ENCODE measurements at regions not wholly inside any gene's neighbourhood (a gene's known extent, or its start where the extent isn't known, plus 50 kb on each side); places are given as distances from the start of the nearest gene placed in this dataset.

- H3K27me3 ChIP-seq (replicated peaks): no peaks in the 10 kb centered on the region
- no peak for DNase-seq (ENCODE audit: low read depth in 1 of 2, low spot score in 2 of 2)
- H3K4me3 ChIP-seq: no peak overlapping the region
- no peak overlapping the region for H3K27ac ChIP-seq
- peaks cover 3% of the 10 kb centered on the region; the same call in 1 of the 2 replicates for H3K9me3 ChIP-seq (replicated peaks)
- H3K36me3 ChIP-seq: no peaks in the 10 kb centered on the region
- no peaks in the 10 kb centered on the region for H3K4me1 ChIP-seq (replicated peaks)
These were observed 739.1 kb downstream of the DNAJB9 start for GRCh38 chr7:109308816-109309215.

- no peak for DNase-seq (ENCODE audit: low read depth in 1 of 2, low spot score in 2 of 2)
- Histone ChIP-seq H3K27ac (no peak overlapping the region), H3K36me3 (no peaks in the 10 kb centered on the region), H3K4me1 (replicated peaks) (no peaks in the 10 kb centered on the region), H3K27me3 (replicated peaks) (no peaks in the 10 kb centered on the region), H3K9me3 (replicated peaks) (peaks cover 3% of the 10 kb centered on the region; the same call in 1 of the 2 replicates), H3K4me3 (no peak overlapping the region)
These were observed 740.1 kb downstream of the DNAJB9 start for GRCh38 chr7:109309790-109310189.

GRCh38 chr7:109318136-109318535 is 748.5 kb downstream of the DNAJB9 start:
- Histone ChIP-seq H3K4me3 (no peak overlapping the region), H3K4me1 (replicated peaks) (no peaks in the 10 kb centered on the region), H3K27ac (no peak overlapping the region), H3K9me3 (replicated peaks) (0 out of 2 replicates have a peak, but pooled peaks cover under 1% of the 10 kb centered on the region), H3K36me3 (no peaks in the 10 kb centered on the region), H3K27me3 (replicated peaks) (no peaks in the 10 kb centered on the region)
- DNase-seq (ENCODE audit: low read depth in 1 of 2, low spot score in 2 of 2): no peak

GRCh38 chr7:109322833-109323232 is 753.2 kb downstream of the DNAJB9 start:
- no peaks in the 10 kb centered on the region for H3K27me3 ChIP-seq (replicated peaks)
- no peak overlapping the region for H3K4me3 ChIP-seq
- no peak overlapping the region for H3K27ac ChIP-seq
- H3K36me3 ChIP-seq: no peaks in the 10 kb centered on the region
- 0 out of 2 replicates have a peak, but pooled peaks cover 3% of the 10 kb centered on the region for H3K9me3 ChIP-seq (replicated peaks)
- DNase-seq (ENCODE audit: low read depth in 1 of 2, low spot score in 2 of 2): no peak
- H3K4me1 ChIP-seq (replicated peaks): no peaks in the 10 kb centered on the region

GRCh38 chr7:109331423-109331822 is 761.7 kb downstream of the DNAJB9 start:
- H3K27me3 ChIP-seq (replicated peaks): no peaks in the 10 kb centered on the region
- no peaks in the 10 kb centered on the region for H3K36me3 ChIP-seq
- H3K9me3 ChIP-seq (replicated peaks): no peaks in the 10 kb centered on the region
- no peak for DNase-seq (ENCODE audit: low read depth in 1 of 2, low spot score in 2 of 2)
- H3K27ac ChIP-seq: no peak overlapping the region
- H3K4me3 ChIP-seq: no peak overlapping the region
- no peaks in the 10 kb centered on the region for H3K4me1 ChIP-seq (replicated peaks)

- H3K4me1 ChIP-seq (replicated peaks): no peaks in the 10 kb centered on the region
- no peaks in the 10 kb centered on the region for H3K27me3 ChIP-seq (replicated peaks)
- no peaks in the 10 kb centered on the region for H3K36me3 ChIP-seq
- no peak for DNase-seq (ENCODE audit: low read depth in 1 of 2, low spot score in 2 of 2)
- H3K4me3 ChIP-seq: no peak overlapping the region
- H3K27ac ChIP-seq: no peak overlapping the region
- H3K9me3 ChIP-seq (replicated peaks): no peaks in the 10 kb centered on the region
These were observed 766.3 kb downstream of the DNAJB9 start for GRCh38 chr7:109335951-109336350.

- Histone ChIP-seq H3K4me1 (replicated peaks) (no peaks in the 10 kb centered on the region), H3K27ac (no peak overlapping the region)
These were observed 766.9 kb downstream of the DNAJB9 start for GRCh38 chr7:109336531-109336930.

GRCh38 chr7:109343678-109344077 is 774.0 kb downstream of the DNAJB9 start:
- Histone ChIP-seq H3K27me3 (replicated peaks) (no peaks in the 10 kb centered on the region), H3K4me3 (no peak overlapping the region), H3K4me1 (replicated peaks) (no peaks in the 10 kb centered on the region), H3K27ac (no peak overlapping the region), H3K36me3 (no peaks in the 10 kb centered on the region), H3K9me3 (replicated peaks) (0 out of 2 replicates have a peak, but pooled peaks cover 2% of the 10 kb centered on the region)
- no peak for DNase-seq (ENCODE audit: low read depth in 1 of 2, low spot score in 2 of 2)

More at GRCh38 chr7:109336531-109336930, 766.9 kb downstream of the DNAJB9 start:
- no peaks in the 10 kb centered on the region for H3K9me3 ChIP-seq (replicated peaks)
- H3K4me3 ChIP-seq: no peak overlapping the region
- no peak for DNase-seq (ENCODE audit: low read depth in 1 of 2, low spot score in 2 of 2)
- H3K36me3 ChIP-seq: no peaks in the 10 kb centered on the region
- H3K27me3 ChIP-seq (replicated peaks): no peaks in the 10 kb centered on the region

- no peak overlapping the region for H3K4me3 ChIP-seq
- H3K36me3 ChIP-seq: no peaks in the 10 kb centered on the region
- H3K27ac ChIP-seq: no peak overlapping the region
- no peaks in the 10 kb centered on the region for H3K4me1 ChIP-seq (replicated peaks)
- DNase-seq (ENCODE audit: low read depth in 1 of 2, low spot score in 2 of 2): no peak
- H3K27me3 ChIP-seq (replicated peaks): no peaks in the 10 kb centered on the region
- 0 out of 2 replicates have a peak, but pooled peaks cover 2% of the 10 kb centered on the region for H3K9me3 ChIP-seq (replicated peaks)
These were observed 781.8 kb downstream of the DNAJB9 start for GRCh38 chr7:109351493-109351892.

GRCh38 chr7:109354000-109354399 is 784.3 kb downstream of the DNAJB9 start:
- H3K27me3 ChIP-seq (replicated peaks): no peaks in the 10 kb centered on the region
- no peak overlapping the region for H3K27ac ChIP-seq
- no peaks in the 10 kb centered on the region for H3K36me3 ChIP-seq
- DNase-seq (ENCODE audit: low read depth in 1 of 2, low spot score in 2 of 2): no peak
- H3K4me3 ChIP-seq: no peak overlapping the region
- H3K4me1 ChIP-seq (replicated peaks): no peaks in the 10 kb centered on the region
- H3K9me3 ChIP-seq (replicated peaks): no peaks in the 10 kb centered on the region

- Histone ChIP-seq H3K27ac (no peak overlapping the region), H3K27me3 (replicated peaks) (no peaks in the 10 kb centered on the region), H3K36me3 (no peaks in the 10 kb centered on the region), H3K9me3 (replicated peaks) (no peaks in the 10 kb centered on the region), H3K4me1 (replicated peaks) (no peaks in the 10 kb centered on the region), H3K4me3 (no peak overlapping the region)
- DNase-seq (ENCODE audit: low read depth in 1 of 2, low spot score in 2 of 2): no peak
These were observed 784.9 kb downstream of the DNAJB9 start for GRCh38 chr7:109354552-109354951.

GRCh38 chr7:109375823-109376222 is 806.1 kb downstream of the DNAJB9 start:
- H3K27ac ChIP-seq: no peak overlapping the region
- DNase-seq (ENCODE audit: low read depth in 1 of 2, low spot score in 2 of 2): no peak

GRCh38 chr7:109376576-109376975 is 806.9 kb downstream of the DNAJB9 start:
- H3K9me3 ChIP-seq (replicated peaks): peaks cover 9% of the 10 kb centered on the region; the same call in 1 of the 2 replicates
- no peak overlapping the region for H3K27ac ChIP-seq
- no peak overlapping the region for H3K4me3 ChIP-seq
- H3K4me1 ChIP-seq (replicated peaks): no peaks in the 10 kb centered on the region
- H3K27me3 ChIP-seq (replicated peaks): no peaks in the 10 kb centered on the region
- no peaks in the 10 kb centered on the region for H3K36me3 ChIP-seq
- no peak for DNase-seq (ENCODE audit: low read depth in 1 of 2, low spot score in 2 of 2)

More at GRCh38 chr7:109375823-109376222, 806.1 kb downstream of the DNAJB9 start:
- Histone ChIP-seq H3K4me3 (no peak overlapping the region), H3K4me1 (replicated peaks) (no peaks in the 10 kb centered on the region), H3K36me3 (no peaks in the 10 kb centered on the region), H3K27me3 (replicated peaks) (no peaks in the 10 kb centered on the region), H3K9me3 (replicated peaks) (peaks cover 9% of the 10 kb centered on the region; the same call in 1 of the 2 replicates)

- DNase-seq (ENCODE audit: low read depth in 1 of 2, low spot score in 2 of 2): no peak
- no peaks in the 10 kb centered on the region for H3K27me3 ChIP-seq (replicated peaks)
- no peaks in the 10 kb centered on the region for H3K4me1 ChIP-seq (replicated peaks)
- H3K9me3 ChIP-seq (replicated peaks): peaks cover 9% of the 10 kb centered on the region; the same call in 1 of the 2 replicates
- no peaks in the 10 kb centered on the region for H3K36me3 ChIP-seq
- H3K4me3 ChIP-seq: no peak overlapping the region
- no peak overlapping the region for H3K27ac ChIP-seq
These were observed 807.6 kb downstream of the DNAJB9 start for GRCh38 chr7:109377076-109377884.
